ENCODE measurements at regions not wholly inside any gene's neighbourhood (a gene's known extent, or its start where the extent isn't known, plus 50 kb on each side); places are given as distances from the start of the nearest gene placed in this dataset.
A peak's percentile ranks its signal among the peaks of the same experiment; 100 is the strongest.
"Not testable (repeated sequence)": the region's sequence is repeated elsewhere in the genome, so short reads cannot be mapped to it uniquely, and the experiment has no call there.

DNA sequence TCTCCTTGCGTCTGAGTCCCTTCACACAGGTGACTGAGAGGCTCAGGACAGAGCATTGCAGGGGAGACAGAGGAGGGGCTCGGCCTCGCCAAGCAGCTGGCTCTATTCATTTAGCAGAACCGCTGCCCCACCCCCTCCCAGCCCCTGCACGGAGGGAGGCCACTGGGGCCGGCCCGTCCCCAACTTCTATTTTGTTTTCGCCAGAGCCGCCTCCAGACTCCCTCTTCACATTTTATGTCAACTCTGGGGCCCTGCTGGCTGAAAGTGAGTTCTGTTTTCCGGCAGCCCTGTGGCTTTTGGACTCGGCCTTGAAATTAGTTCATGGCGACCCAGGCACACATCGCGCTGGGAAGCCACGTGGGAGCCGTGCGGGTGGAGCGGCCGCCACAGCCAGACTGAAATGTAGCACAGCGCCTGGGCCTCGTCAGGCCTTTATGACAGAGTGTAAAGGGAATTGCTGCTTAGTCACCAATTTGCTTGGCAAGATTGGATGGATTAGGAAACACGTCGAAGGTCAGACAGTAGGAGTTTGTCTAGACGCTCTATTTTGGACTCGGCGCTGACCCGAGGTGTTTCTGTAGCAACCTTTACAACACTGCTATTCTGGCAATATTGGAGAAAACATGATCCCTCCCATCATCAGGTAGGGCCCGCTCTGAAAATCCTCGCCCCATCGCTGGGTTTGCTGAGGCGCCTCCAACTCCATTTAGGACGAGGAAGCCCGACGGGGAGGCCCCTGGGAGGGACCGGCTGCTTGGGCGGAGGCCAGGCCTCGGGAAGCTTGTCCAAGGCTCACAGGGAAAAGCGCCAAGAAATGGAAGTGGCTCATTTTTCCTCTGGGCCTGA lies 90.7 kb upstream of the CTDP1 start:
- POLR2A ChIA-PET: no interaction called here
- Histone ChIP-seq H3K27ac (ENCODE audit: low read depth, low read length) (no peak overlapping the region), H3K4me1 (ENCODE audit: control insufficient read depth in 2 of 2, insufficient read depth in 2 of 2, low read length in 2 of 2) (no peaks in the 10 kb centered on the region), H3K27me3 (ENCODE audit: control insufficient read depth in 2 of 2, insufficient read depth in 2 of 2, low read length in 2 of 2) (no peaks in the 10 kb centered on the region), H3K4me3 (ENCODE audit: low read length) (no peak overlapping the region), H3K36me3 (ENCODE audit: control insufficient read depth in 2 of 3, insufficient read depth in 3 of 3, low read length in 3 of 3) (no peaks in the 10 kb centered on the region), H3K9me3 (ENCODE audit: control insufficient read depth in 2 of 3, low read length in 3 of 3) (no peaks in the 10 kb centered on the region)
- CTCF ChIA-PET: no interaction called here
- peaks cover 0 to 8% (median 2%) of the 10 kb centered on the region in 11 donors for H3K9me3 Mint-ChIP-seq
- no peak overlapping the region for H3K4me3 Mint-ChIP-seq
- H3K36me3 Mint-ChIP-seq: peaks cover 0 to 3% (median 0%) of the 10 kb centered on the region in 5 donors
- DNase-seq: no peak
- no peak overlapping the region for H3K27ac Mint-ChIP-seq
- ATAC-seq: no peak
- H3K4me1 Mint-ChIP-seq: peaks cover 0 to 5% (median 0%) of the 10 kb centered on the region in 7 donors
- peaks cover 0 to 16% (median 0%) of the 10 kb centered on the region in 5 donors for H3K27me3 Mint-ChIP-seq
- intact Hi-C loops (cut with micrococcal nuclease): no loop called here

DNA sequence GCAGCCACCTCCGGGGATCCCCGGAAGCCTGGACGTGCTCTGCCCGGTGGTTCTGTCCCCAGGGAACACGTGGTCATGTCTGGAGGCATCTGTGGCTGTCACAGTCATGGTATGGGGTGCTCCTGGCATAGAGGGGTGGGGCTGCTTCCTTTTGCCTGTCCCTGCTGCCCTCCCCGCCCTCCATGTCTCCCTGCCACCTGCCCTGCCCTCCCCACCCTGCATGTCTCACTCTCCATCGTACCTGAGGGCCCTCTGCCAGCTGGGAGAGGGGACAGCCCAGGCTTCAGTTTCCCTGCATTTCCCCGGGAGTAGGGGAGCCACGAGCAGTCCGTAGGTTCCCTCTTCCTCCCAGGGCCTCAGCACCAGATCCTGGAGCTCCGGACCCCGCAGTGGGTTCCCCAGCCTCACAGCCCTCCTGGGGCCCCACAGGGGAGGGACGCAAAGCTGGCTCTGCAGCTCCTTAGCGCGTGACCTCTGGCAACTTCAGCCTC lies 90.0 kb upstream of the CTDP1 start:
- ChIA-PET CTCF (no interaction called here), POLR2A (no interaction called here)
- Histone ChIP-seq H3K9me3 (ENCODE audit: control insufficient read depth in 2 of 3, low read length in 3 of 3) (no peaks in the 10 kb centered on the region), H3K4me3 (ENCODE audit: low read length) (no peak overlapping the region), H3K27ac (ENCODE audit: low read depth, low read length) (no peak overlapping the region), H3K36me3 (ENCODE audit: control insufficient read depth in 2 of 3, insufficient read depth in 3 of 3, low read length in 3 of 3) (no peaks in the 10 kb centered on the region), H3K27me3 (ENCODE audit: control insufficient read depth in 2 of 2, insufficient read depth in 2 of 2, low read length in 2 of 2) (no peaks in the 10 kb centered on the region), H3K4me1 (ENCODE audit: control insufficient read depth in 2 of 2, insufficient read depth in 2 of 2, low read length in 2 of 2) (no peaks in the 10 kb centered on the region)
- ATAC-seq (no peak), DNase-seq (no peak)
- Mint-ChIP-seq H3K27ac (no peak overlapping the region), H3K9me3 (peaks cover 0 to 8% (median 2%) of the 10 kb centered on the region in 11 donors), H3K27me3 (peaks cover 0 to 23% (median 0%) of the 10 kb centered on the region in 5 donors), H3K4me1 (peaks cover 0 to 1% (median 0%) of the 10 kb centered on the region in 7 donors), H3K4me3 (no peak overlapping the region), H3K36me3 (peaks cover 0 to 3% (median 0%) of the 10 kb centered on the region in 5 donors)
- intact Hi-C loops (cut with micrococcal nuclease): no loop called here

DNA sequence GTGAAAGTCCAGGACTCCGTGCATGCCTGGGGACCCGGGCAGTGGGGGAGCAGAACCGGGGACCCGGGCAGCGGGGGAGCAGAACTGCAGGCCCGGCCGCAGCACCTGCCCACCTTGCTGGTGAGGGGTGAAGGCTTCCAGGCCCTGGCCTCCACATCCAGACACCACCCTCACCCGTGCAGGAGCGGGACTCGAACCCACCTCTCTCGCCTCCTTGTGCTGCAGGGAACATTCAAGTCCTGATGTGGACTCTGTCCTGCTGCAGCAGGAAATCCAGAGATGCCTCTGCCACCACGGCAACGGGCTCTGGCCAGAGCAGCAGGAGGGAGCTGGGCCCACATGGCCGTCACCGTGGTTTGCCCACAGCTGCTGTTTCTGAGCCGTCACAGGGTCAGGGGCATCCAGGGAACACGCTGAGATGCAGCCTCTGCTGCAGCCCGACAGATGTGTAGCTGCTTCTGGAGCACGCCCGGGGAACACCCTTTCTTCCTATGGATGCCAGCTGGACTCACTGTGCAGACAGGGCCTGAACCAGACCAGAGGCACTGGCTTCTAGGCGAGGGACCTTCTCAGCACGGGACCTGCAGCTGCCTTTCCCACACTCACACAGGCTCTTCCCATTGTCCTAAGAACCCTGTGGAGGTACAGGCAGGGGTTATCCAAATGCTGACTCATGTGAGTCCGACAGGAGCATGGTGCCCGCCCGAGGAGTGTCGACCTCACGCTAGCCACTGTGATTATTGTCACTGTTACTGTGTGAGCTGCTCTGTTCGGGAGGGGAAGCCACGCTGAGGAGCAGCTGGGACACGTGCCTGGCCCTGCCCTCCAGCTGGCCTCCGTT lies 89.2 kb upstream of the CTDP1 start:
- intact Hi-C loops (cut with micrococcal nuclease): no loop called here
- Histone ChIP-seq H3K4me1 (ENCODE audit: control insufficient read depth in 2 of 2, insufficient read depth in 2 of 2, low read length in 2 of 2) (no peaks in the 10 kb centered on the region), H3K4me3 (ENCODE audit: low read length) (no peak overlapping the region), H3K27ac (ENCODE audit: low read depth, low read length) (no peak overlapping the region), H3K27me3 (ENCODE audit: control insufficient read depth in 2 of 2, insufficient read depth in 2 of 2, low read length in 2 of 2) (no peaks in the 10 kb centered on the region), H3K36me3 (ENCODE audit: control insufficient read depth in 2 of 3, insufficient read depth in 3 of 3, low read length in 3 of 3) (no peaks in the 10 kb centered on the region), H3K9me3 (ENCODE audit: control insufficient read depth in 2 of 3, low read length in 3 of 3) (no peaks in the 10 kb centered on the region)
- POLR2A ChIA-PET: no interaction called here
- CTCF ChIA-PET: no interaction called here
- Mint-ChIP-seq H3K9me3 (peaks cover 0 to 8% (median 2%) of the 10 kb centered on the region in 11 donors), H3K4me1 (peaks cover 0 to 1% (median 0%) of the 10 kb centered on the region in 7 donors), H3K4me3 (no peak overlapping the region), H3K27ac (no peak overlapping the region), H3K36me3 (peaks cover 0 to 3% (median 0%) of the 10 kb centered on the region in 5 donors), H3K27me3 (peaks cover 0 to 28% (median 0%) of the 10 kb centered on the region in 5 donors)
- no peak for ATAC-seq
- no peak for DNase-seq

DNA sequence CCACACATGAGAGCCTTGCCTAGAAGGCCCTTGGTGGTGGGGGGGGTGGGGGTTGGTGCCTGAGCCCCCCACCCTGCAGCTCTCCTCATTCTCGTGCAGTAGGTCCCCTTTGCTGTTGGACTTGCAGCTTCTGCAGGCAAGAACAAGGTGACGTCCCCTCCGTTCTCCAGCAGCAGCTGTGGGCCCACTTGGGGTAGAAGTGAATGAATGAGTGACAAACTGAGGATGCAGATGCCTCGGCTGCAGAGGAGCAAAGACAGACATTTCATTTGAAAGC lies 88.6 kb upstream of the CTDP1 start:
- ATAC-seq (no peak), DNase-seq (no peak)
- intact Hi-C loops (cut with micrococcal nuclease): no loop called here
- Histone ChIP-seq H3K4me3 (ENCODE audit: low read length) (no peak overlapping the region), H3K27me3 (ENCODE audit: control insufficient read depth in 2 of 2, insufficient read depth in 2 of 2, low read length in 2 of 2) (no peaks in the 10 kb centered on the region), H3K9me3 (ENCODE audit: control insufficient read depth in 2 of 3, low read length in 3 of 3) (no peaks in the 10 kb centered on the region), H3K4me1 (ENCODE audit: control insufficient read depth in 2 of 2, insufficient read depth in 2 of 2, low read length in 2 of 2) (no peaks in the 10 kb centered on the region), H3K36me3 (ENCODE audit: control insufficient read depth in 2 of 3, insufficient read depth in 3 of 3, low read length in 3 of 3) (no peaks in the 10 kb centered on the region), H3K27ac (ENCODE audit: low read depth, low read length) (no peak overlapping the region)
- peaks cover 0 to 1% (median 0%) of the 10 kb centered on the region in 7 donors for H3K4me1 Mint-ChIP-seq
- H3K27me3 Mint-ChIP-seq: peaks cover 0 to 33% (median 1%) of the 10 kb centered on the region in 5 donors
- H3K27ac Mint-ChIP-seq: peak overlapping the region in 1 of 9 donors; percentile 5
- CTCF ChIA-PET: no interaction called here
- H3K36me3 Mint-ChIP-seq: peaks cover 0 to 3% (median 0%) of the 10 kb centered on the region in 5 donors
- POLR2A ChIA-PET: no interaction called here
- peaks cover 0 to 8% (median 2%) of the 10 kb centered on the region in 11 donors for H3K9me3 Mint-ChIP-seq
- H3K4me3 Mint-ChIP-seq: no peak overlapping the region

DNA sequence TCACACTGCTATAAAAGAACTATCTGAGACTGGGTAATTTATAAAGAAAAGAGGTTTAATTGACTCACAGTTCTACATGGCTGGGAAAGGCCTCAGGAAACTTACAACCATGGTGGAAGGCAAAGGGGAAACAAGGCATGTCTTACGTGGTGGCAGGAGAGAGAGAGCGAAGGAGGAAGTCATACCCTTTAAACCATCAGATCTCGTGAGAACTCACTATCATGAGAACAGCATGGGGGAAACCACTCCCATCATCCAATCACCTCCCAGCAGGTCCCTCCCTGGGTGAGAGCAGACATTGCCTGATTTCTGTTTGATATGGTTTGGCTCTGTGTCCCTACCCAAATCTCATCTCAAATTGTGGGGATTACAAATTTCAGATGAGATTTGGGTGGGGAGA lies 86.9 kb upstream of the CTDP1 start:
- POLR2A ChIA-PET; H3K9me3 ChIP-seq (ENCODE audit: control insufficient read depth in 2 of 3, low read length in 3 of 3); H3K36me3 ChIP-seq (ENCODE audit: control insufficient read depth in 2 of 3, insufficient read depth in 3 of 3, low read length in 3 of 3); intact Hi-C loops (cut with micrococcal nuclease); H3K27ac ChIP-seq (ENCODE audit: low read depth, low read length); H3K4me1 Mint-ChIP-seq; H3K9me3 Mint-ChIP-seq; H3K36me3 Mint-ChIP-seq; H3K4me3 ChIP-seq (ENCODE audit: low read length); H3K27me3 ChIP-seq (ENCODE audit: control insufficient read depth in 2 of 2, insufficient read depth in 2 of 2, low read length in 2 of 2); H3K27ac Mint-ChIP-seq; H3K4me3 Mint-ChIP-seq; CTCF ChIA-PET; DNase-seq; ATAC-seq; H3K4me1 ChIP-seq (ENCODE audit: control insufficient read depth in 2 of 2, insufficient read depth in 2 of 2, low read length in 2 of 2): not testable (repeated sequence)
- H3K27me3 Mint-ChIP-seq: peaks cover 0 to 33% (median 3%) of the 10 kb centered on the region in 5 donors

DNA sequence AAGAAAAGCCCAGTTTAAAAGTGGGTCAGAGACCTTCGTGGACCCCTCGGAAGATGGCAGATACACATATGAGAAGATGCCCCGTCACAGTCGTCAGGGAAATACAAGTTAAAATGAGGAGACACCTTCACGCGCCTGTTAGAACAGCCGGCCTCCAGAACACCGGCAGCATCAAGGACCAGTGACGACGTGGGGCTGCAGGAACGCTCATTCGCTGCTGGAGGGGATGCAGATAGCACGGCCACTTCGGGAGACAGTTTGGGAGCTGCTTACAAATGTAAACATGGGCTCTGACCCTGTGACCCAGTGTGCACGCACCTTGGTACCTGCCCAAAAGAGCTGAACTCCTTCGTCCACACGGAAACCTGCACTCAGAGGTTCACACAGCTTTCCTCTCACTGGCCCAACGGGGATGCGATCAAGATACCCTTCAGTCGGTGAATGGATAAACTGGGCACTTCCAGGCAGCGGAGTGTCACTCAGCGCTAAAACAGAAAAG lies 83.7 kb upstream of the CTDP1 start:
- no peak overlapping the region for H3K27ac Mint-ChIP-seq
- no peak for DNase-seq
- H3K4me3 Mint-ChIP-seq: no peak overlapping the region
- H3K36me3 Mint-ChIP-seq: peaks cover 0 to 3% (median 0%) of the 10 kb centered on the region in 5 donors
- no peak for ATAC-seq
- peaks cover 0 to 8% (median 2%) of the 10 kb centered on the region in 11 donors for H3K9me3 Mint-ChIP-seq
- CTCF ChIA-PET: no interaction called here
- peaks cover 0 to 2% (median under 1%) of the 10 kb centered on the region in 7 donors for H3K4me1 Mint-ChIP-seq
- intact Hi-C loops (cut with micrococcal nuclease): no loop called here
- Histone ChIP-seq H3K9me3 (ENCODE audit: control insufficient read depth in 2 of 3, low read length in 3 of 3) (no peaks in the 10 kb centered on the region), H3K4me1 (ENCODE audit: control insufficient read depth in 2 of 2, insufficient read depth in 2 of 2, low read length in 2 of 2) (no peaks in the 10 kb centered on the region), H3K36me3 (ENCODE audit: control insufficient read depth in 2 of 3, insufficient read depth in 3 of 3, low read length in 3 of 3) (no peaks in the 10 kb centered on the region), H3K27me3 (ENCODE audit: control insufficient read depth in 2 of 2, insufficient read depth in 2 of 2, low read length in 2 of 2) (no peaks in the 10 kb centered on the region), H3K27ac (ENCODE audit: low read depth, low read length) (no peak overlapping the region), H3K4me3 (ENCODE audit: low read length) (no peak overlapping the region)
- H3K27me3 Mint-ChIP-seq: peaks cover 0 to 35% (median 6%) of the 10 kb centered on the region in 5 donors
- POLR2A ChIA-PET: no interaction called here

All from naive thymus-derived CD4-positive, alpha-beta T cell (primary cell).